Chondrocyte (in vitro differentiated cells): ENCODE measurements at regions not wholly inside any gene's neighbourhood (a gene's known extent, or its start where the extent isn't known, plus 50 kb on each side); places are given as distances from the start of the nearest gene placed in this dataset.

Experiments used
- DNase-seq: peaks from one replicate; pipeline ENCODE4 v3.0.0; 2021; ENCODE audit warnings: mixed read lengths, low spot score
- H3K27ac Mint-ChIP-seq: one replicate; pipeline ENCODE4 v1.8.0; 2021; ENCODE audit warnings: mild to moderate bottlenecking, moderate library complexity, mixed read lengths; ENCODE audit not compliant: unreplicated experiment
- H3K27me3 Mint-ChIP-seq: 2 replicates; pipeline ENCODE4 v1.8.0; 2021; ENCODE audit warnings: low read depth, mixed read lengths
- H3K36me3 Mint-ChIP-seq: 2 replicates; pipeline ENCODE4 v1.8.0; 2021; ENCODE audit warnings: low read depth, mixed read lengths
- H3K4me1 Mint-ChIP-seq: 2 replicates; pipeline ENCODE4 v1.8.0; 2021; ENCODE audit warnings: low read depth, mild to moderate bottlenecking, mixed read lengths
- H3K4me3 Mint-ChIP-seq: one replicate; pipeline ENCODE4 v1.8.0; 2021; ENCODE audit warnings: mild to moderate bottlenecking, moderate library complexity, mixed read lengths; ENCODE audit not compliant: unreplicated experiment
- H3K9me3 Mint-ChIP-seq: 2 replicates; pipeline ENCODE4 v1.8.0; 2021; ENCODE audit warnings: low read depth, mixed read lengths
- CTCF ChIP-seq: fragments of 200-600 bp; sonication (generic); IDR thresholded peaks from 2 replicates; pipeline ENCODE4 v1.5.0; 2021; ENCODE audit warnings: antibody characterized with exemption, mild to moderate bottlenecking, moderate library complexity

DNA sequence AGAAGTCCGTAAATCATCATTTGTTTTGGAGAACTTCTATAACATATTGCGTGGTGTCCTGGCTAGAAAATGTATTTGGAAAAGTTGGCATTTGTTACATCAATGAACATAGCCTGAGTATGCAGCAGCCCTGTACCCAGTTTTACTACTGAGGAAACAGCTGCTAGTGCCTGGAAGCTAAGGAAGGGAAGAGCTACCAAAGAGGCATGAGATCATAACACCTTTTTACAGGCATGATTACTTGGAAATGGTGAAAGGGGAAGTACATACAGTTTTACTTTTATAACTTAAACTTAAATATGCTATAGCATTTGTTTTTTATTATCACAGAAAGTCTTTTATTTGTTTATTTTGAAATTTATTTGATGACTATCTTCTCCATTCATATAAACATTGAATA lies 128.4 kb upstream of the MC4R start:
- Mint-ChIP-seq H3K27ac (no peak overlapping the region), H3K4me1 (no peaks in the 10 kb centered on the region), H3K36me3 (no peaks in the 10 kb centered on the region), H3K9me3 (no peaks in the 10 kb centered on the region), H3K27me3 (peaks cover 8% of the 10 kb centered on the region), H3K4me3 (no peak overlapping the region)
- no peak for DNase-seq
- TF ChIP-seq CTCF: no peak

GRCh38 chr18:60502591-60502990 lies 130.0 kb upstream of the MC4R start:
- peaks cover 8% of the 10 kb centered on the region for H3K27me3 Mint-ChIP-seq
- H3K9me3 Mint-ChIP-seq: no peaks in the 10 kb centered on the region
- H3K4me3 Mint-ChIP-seq: no peak overlapping the region
- H3K27ac Mint-ChIP-seq: no peak overlapping the region
- no peaks in the 10 kb centered on the region for H3K36me3 Mint-ChIP-seq
- TF ChIP-seq CTCF: no peak
- no peak for DNase-seq
- H3K4me1 Mint-ChIP-seq: no peaks in the 10 kb centered on the region

DNA sequence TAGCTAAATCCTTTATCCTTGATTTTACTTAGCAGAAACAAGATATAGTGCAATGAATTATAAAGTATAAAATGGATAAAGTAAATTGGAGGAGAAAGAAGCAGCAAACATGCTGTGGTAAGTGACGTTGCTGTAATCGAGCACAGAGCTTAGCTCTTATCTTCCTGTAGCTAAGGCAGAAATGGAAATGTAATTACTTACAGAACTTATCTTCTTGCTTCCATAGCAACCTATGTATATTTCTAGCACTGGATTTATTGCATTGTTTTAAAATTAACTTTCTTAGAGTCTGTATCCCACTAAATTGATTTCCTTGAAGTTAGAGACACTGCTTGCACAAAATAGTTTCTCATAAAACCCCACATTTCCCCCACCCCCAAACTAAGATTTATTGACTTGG lies 130.6 kb upstream of the MC4R start:
- Mint-ChIP-seq H3K4me3 (no peak overlapping the region), H3K27me3 (peaks cover 10% of the 10 kb centered on the region), H3K27ac (no peak overlapping the region), H3K9me3 (no peaks in the 10 kb centered on the region), H3K36me3 (no peaks in the 10 kb centered on the region), H3K4me1 (no peaks in the 10 kb centered on the region)
- no peak for TF ChIP-seq CTCF
- no peak for DNase-seq

GRCh38 chr18:60506190-60506589 lies 133.6 kb upstream of the MC4R start:
- no peak for TF ChIP-seq CTCF
- peaks cover 2% of the 10 kb centered on the region for H3K27me3 Mint-ChIP-seq
- no peak for DNase-seq
- H3K9me3 Mint-ChIP-seq: no peaks in the 10 kb centered on the region
- H3K4me1 Mint-ChIP-seq: no peaks in the 10 kb centered on the region
- no peaks in the 10 kb centered on the region for H3K36me3 Mint-ChIP-seq
- no peak overlapping the region for H3K27ac Mint-ChIP-seq
- no peak overlapping the region for H3K4me3 Mint-ChIP-seq

DNA sequence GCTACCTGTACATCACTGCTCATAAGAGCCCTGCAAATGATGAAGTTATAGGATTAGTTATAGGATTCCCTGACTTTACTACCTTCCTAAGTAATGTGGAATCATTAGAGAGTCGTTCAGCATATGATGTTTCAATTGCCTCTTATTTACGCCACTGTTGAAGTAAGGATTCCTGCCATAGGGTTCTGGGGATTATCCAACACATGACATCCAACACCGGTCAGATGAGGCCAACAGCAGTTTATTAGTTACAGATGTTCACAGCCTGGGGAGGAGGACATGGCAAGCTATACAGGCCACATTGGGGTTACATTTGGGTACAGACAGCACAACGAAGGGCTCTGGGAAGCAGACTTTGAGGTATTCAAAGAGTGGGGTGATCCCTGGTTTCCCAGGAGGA lies 134.1 kb upstream of the MC4R start:
- Mint-ChIP-seq H3K4me3 (no peak overlapping the region), H3K27ac (no peak overlapping the region), H3K4me1 (no peaks in the 10 kb centered on the region), H3K9me3 (no peaks in the 10 kb centered on the region), H3K27me3 (peaks cover 2% of the 10 kb centered on the region), H3K36me3 (no peaks in the 10 kb centered on the region)
- TF ChIP-seq CTCF: no peak
- no peak for DNase-seq
